Smooth muscle cell (in vitro differentiated cells): ENCODE measurements at regions not wholly inside any gene's neighbourhood (a gene's known extent, or its start where the extent isn't known, plus 50 kb on each side); places are given as distances from the start of the nearest gene placed in this dataset.

Source experiments
- DNase-seq: peaks from one replicate; lab custom pipeline; 2025; ENCODE audit not compliant: unreplicated experiment; lab: John Stamatoyannopoulos, UW
- H2AFZ ChIP-seq: fragments of 200-600 bp; sonication (generic); 2 replicates; pipeline ENCODE4 v1.6.0; 2016; ENCODE audit warnings: antibody characterized with exemption, low read depth, mild to moderate bottlenecking
- H3F3A ChIP-seq: fragments of 200-600 bp; sonication (generic); 2 replicates; pipeline ENCODE4 v1.6.0; 2017; ENCODE audit warnings: antibody characterized with exemption, low read depth
- H3K27ac ChIP-seq: fragments of 200-600 bp; sonication (generic); 2 replicates; pipeline ENCODE4 v1.5.1; 2016; ENCODE audit warnings: low read depth, mild to moderate bottlenecking
- H3K27me3 ChIP-seq: fragments of 200-600 bp; sonication (generic); 2 replicates; pipeline ENCODE4 v1.6.1; 2016; ENCODE audit warnings: low read depth, mild to moderate bottlenecking
- H3K36me3 ChIP-seq: fragments of 200-600 bp; sonication (generic); 2 replicates; pipeline ENCODE4 v1.5.1; 2016; ENCODE audit warnings: low read depth
- H3K4me1 ChIP-seq: fragments of 200-600 bp; sonication (generic); 2 replicates; pipeline ENCODE4 v1.5.1; 2016; ENCODE audit warnings: low read depth
- H3K4me2 ChIP-seq: fragments of 200-600 bp; sonication (generic); 2 replicates; pipeline ENCODE4 v1.6.0; 2016; ENCODE audit warnings: mild to moderate bottlenecking
- H3K4me3 ChIP-seq: fragments of 200-600 bp; sonication (generic); 2 replicates; pipeline ENCODE4 v1.5.1; 2016; ENCODE audit warnings: mild to moderate bottlenecking
- H3K79me2 ChIP-seq: fragments of 200-600 bp; sonication (generic); 2 replicates; pipeline ENCODE4 v1.6.0; 2016; ENCODE audit warnings: low read depth, mild to moderate bottlenecking
- H3K9ac ChIP-seq: fragments of 200-600 bp; sonication (generic); 2 replicates; pipeline ENCODE4 v1.6.0; 2016; ENCODE audit warnings: low read depth
- H3K9me3 ChIP-seq: fragments of 200-600 bp; sonication (generic); replicated peaks from 2 replicates; pipeline ENCODE4 v1.5.1; 2016; ENCODE audit warnings: low read depth
- H4K20me1 ChIP-seq: fragments of 200-600 bp; sonication (generic); 2 replicates; pipeline ENCODE4 v1.6.0; 2016; ENCODE audit warnings: low read depth
- WGBS: methylation state at CpG from one replicate; pipeline ENCODE4 v1.1.7; 2016; ENCODE audit warnings: low lambda C conversion rate; 5-methylcytosine and 5-hydroxymethylcytosine counted together
- TF ChIP-seq, protein P1 (sequence below): fragments of 200-600 bp; sonication (generic); IDR thresholded peaks from 2 replicates; pipeline ENCODE4 v1.5.1; 2017; ENCODE audit warnings: borderline replicate concordance, mild to moderate bottlenecking, antibody characterized with exemption; ENCODE audit not compliant: insufficient read depth, poor library complexity, severe bottlenecking

DNA sequence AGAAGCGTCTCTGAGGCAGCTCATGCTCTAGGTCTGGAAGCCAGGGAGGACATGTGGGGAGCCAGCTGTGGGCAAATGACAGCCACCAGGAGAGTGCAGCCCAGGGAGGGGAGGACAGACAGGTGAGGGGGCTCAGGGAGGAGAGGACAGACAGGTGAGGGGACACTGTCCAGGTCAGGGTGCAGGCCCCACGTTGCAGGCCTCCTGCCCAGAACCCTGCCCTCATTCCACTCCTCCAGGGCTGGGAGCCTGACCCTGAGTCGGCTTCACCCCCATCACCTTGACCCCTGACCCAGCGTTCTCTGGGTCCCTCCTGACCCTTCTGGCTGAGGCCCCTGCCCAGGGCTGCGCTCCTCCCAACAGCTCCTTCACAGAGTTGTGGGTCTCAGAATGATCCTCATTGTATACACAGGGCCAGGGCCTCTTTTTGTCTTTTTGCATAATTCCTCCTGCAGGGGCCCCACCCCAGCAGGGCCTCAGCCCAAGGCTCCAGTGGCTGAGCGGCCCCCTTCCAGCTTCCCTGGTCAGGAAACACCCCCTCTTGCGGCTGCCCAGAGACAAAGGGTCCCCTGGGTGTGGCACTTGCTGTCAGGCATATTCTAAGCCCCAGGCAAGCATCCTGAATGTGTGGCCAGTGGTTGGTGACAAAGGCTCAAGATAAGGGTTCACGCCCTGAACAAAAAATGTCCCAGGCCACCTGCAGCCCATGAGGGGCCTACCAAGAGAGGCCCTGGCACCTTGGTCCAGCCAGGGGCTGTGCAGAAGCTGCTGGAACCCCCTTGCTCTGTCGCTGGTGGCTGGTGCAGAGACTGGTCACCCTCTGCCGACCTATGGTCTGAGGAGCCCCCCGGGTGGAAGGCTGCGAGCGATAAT lies 853.0 kb downstream of the BRD1 start:
- H3K9me3 ChIP-seq, result no peaks in the 10 kb centered on the region
- H3K79me2 ChIP-seq, result no peaks in the 10 kb centered on the region
- no peak overlapping the region for H3K27ac ChIP-seq
- no peaks in the 10 kb centered on the region for H4K20me1 ChIP-seq
- no peaks in the 10 kb centered on the region for H3K27me3 ChIP-seq
- no peak overlapping the region for H3K9ac ChIP-seq
- H3K36me3 ChIP-seq, result no peaks in the 10 kb centered on the region
- TF ChIP-seq, protein P1, sequence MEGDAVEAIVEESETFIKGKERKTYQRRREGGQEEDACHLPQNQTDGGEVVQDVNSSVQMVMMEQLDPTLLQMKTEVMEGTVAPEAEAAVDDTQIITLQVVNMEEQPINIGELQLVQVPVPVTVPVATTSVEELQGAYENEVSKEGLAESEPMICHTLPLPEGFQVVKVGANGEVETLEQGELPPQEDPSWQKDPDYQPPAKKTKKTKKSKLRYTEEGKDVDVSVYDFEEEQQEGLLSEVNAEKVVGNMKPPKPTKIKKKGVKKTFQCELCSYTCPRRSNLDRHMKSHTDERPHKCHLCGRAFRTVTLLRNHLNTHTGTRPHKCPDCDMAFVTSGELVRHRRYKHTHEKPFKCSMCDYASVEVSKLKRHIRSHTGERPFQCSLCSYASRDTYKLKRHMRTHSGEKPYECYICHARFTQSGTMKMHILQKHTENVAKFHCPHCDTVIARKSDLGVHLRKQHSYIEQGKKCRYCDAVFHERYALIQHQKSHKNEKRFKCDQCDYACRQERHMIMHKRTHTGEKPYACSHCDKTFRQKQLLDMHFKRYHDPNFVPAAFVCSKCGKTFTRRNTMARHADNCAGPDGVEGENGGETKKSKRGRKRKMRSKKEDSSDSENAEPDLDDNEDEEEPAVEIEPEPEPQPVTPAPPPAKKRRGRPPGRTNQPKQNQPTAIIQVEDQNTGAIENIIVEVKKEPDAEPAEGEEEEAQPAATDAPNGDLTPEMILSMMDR, result no peak
- no peak for DNase-seq
- H3F3A ChIP-seq, result no peaks in the 10 kb centered on the region
- H3K4me2 ChIP-seq, result no peak overlapping the region
- WGBS, result 89% methylated on average over 13 of the region's 13 CpGs
- no peak overlapping the region for H2AFZ ChIP-seq
- no peaks in the 10 kb centered on the region for H3K4me1 ChIP-seq
- no peak overlapping the region for H3K4me3 ChIP-seq

DNA sequence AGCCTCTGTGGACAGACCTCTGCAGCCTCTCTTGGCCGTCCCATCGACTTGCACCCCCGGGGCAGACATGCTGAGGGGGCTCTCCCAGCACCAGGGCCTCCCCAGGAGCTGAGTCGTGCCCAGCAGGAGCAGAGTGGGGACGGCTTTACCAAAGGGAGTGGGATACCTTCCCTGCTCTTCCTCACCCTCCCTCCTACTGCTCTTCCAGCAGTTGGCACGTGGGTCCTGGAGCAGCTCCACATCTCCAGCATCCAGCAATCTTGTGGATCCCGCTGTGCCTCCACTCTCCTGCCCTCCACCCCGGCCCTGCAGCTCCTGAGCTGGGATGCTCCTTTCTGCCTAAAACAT lies 854.0 kb downstream of the BRD1 start:
- Histone ChIP-seq H3K4me2 (no peak overlapping the region), H2AFZ (no peak overlapping the region), H3K9ac (no peak overlapping the region), H3F3A (no peaks in the 10 kb centered on the region), H3K27ac (no peak overlapping the region), H3K36me3 (no peaks in the 10 kb centered on the region), H4K20me1 (no peaks in the 10 kb centered on the region), H3K9me3 (no peaks in the 10 kb centered on the region), H3K4me3 (no peak overlapping the region), H3K79me2 (no peaks in the 10 kb centered on the region), H3K4me1 (no peaks in the 10 kb centered on the region), H3K27me3 (no peaks in the 10 kb centered on the region)
- TF ChIP-seq, protein P1, result no peak
- WGBS, result 81% methylated on average over 8 of the region's 8 CpGs
- DNase-seq, result no peak

DNA sequence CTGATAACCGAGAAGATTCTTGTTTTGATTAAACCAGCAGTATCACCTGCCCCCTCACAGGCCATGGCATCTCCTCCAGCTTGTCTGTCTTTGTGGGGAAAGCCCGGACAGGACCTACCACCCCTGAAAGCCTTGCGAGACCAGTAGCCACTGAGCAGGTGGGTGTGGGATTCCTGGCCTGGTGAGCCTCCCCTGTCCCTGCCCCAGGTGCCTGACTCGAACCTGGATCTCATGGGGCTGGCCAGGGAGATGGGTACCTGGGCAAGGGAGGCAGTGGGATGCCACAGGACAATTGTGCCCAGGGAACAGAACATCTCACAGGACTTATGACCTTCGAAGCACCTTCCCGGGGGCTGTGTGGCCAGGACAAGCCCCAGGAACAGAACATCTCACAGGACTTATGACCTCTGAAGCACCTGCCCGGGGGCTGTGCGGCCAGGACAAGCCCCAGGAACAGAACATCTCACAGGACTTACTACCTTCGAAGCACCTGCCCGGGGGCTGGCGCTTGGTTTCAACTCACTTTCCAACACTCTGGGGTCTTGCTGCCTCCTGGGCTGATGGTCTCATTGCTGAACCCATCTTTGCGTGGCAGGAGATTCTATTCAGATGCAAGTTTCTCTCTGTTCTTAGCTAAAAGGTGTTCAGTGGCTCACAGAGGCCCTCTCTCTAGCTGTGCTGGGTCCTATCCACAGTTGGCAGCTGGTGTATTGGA lies 854.5 kb downstream of the BRD1 start:
- DNase-seq, result no peak
- Histone ChIP-seq H3K27ac (no peak overlapping the region), H3K4me3 (no peak overlapping the region), H4K20me1 (no peaks in the 10 kb centered on the region), H3K4me1 (no peaks in the 10 kb centered on the region), H3K9ac (no peak overlapping the region), H3K27me3 (no peaks in the 10 kb centered on the region), H3F3A (no peaks in the 10 kb centered on the region), H3K79me2 (no peaks in the 10 kb centered on the region), H3K4me2 (no peak overlapping the region), H2AFZ (no peak overlapping the region), H3K9me3 (no peaks in the 10 kb centered on the region), H3K36me3 (no peaks in the 10 kb centered on the region)
- TF ChIP-seq, protein P1, result no peak
- WGBS, result 82% methylated on average over 12 of the region's 12 CpGs
